GM12891 (cell line): ENCODE measurements at regions not wholly inside any gene's neighbourhood (a gene's known extent, or its start where the extent isn't known, plus 50 kb on each side); places are given as distances from the start of the nearest gene placed in this dataset.
A peak's percentile ranks its signal among the peaks of the same experiment; 100 is the strongest.

Experiments used
- DNase-seq: peaks from one replicate; pipeline ENCODE4 v3.0.0; 2011; ENCODE audit warnings: low spot score; ENCODE audit not compliant: insufficient read length
- FAIRE-seq: peaks from 2 replicates; lab custom pipeline; 2011; peaks lifted over from hg19 to GRCh38; lab: Jason Lieb, UNC
- PAX5 ChIP-seq: IDR thresholded peaks from 2 replicates; pipeline ENCODE4 v1.6.1; 2011; ENCODE audit warnings: low read length, moderate library complexity, mild to moderate bottlenecking; ENCODE audit not compliant: insufficient read depth, severe bottlenecking
- POLR2A ChIP-seq: IDR thresholded peaks from 2 replicates; pipeline ENCODE4 v1.6.1; 2011; ENCODE audit warnings: low read depth, low read length, control low read depth
- POLR2AphosphoS5 ChIP-seq: IDR thresholded peaks from 2 replicates; pipeline ENCODE4 v1.6.1; 2011; ENCODE audit warnings: low read depth, low read length, control low read depth
- POU2F2 ChIP-seq: IDR thresholded peaks from 2 replicates; pipeline ENCODE4 v1.6.1; 2011; ENCODE audit warnings: low read depth, mild to moderate bottlenecking, control low read depth, low read length, moderate library complexity
- SPI1 ChIP-seq: IDR thresholded peaks from 2 replicates; pipeline ENCODE4 v1.6.1; 2011; ENCODE audit warnings: low read depth, low read length, control low read depth
- TAF1 ChIP-seq: IDR thresholded peaks from 2 replicates; pipeline ENCODE4 v1.6.1; 2011; ENCODE audit warnings: low read depth, low read length, control low read depth

GRCh38 chrX:134172588-134173259 is 64.3 kb upstream of the CCDC160 start:
- DNase-seq: no peak
- peak; percentile 72 for FAIRE-seq
- TF ChIP-seq TAF1: no peak
- TF ChIP-seq POLR2AphosphoS5: no peak
- TF ChIP-seq SPI1: no peak

- FAIRE-seq: peak; percentile 64
- no peak for TF ChIP-seq TAF1
- TF ChIP-seq POU2F2: no peak
- no peak for TF ChIP-seq POLR2AphosphoS5
- no peak for TF ChIP-seq POLR2A
- no peak for TF ChIP-seq SPI1
- no peak for TF ChIP-seq PAX5
- DNase-seq: no peak
Measured at GRCh38 chrX:134173541-134174272, 63.3 kb upstream of the CCDC160 start.

DNA sequence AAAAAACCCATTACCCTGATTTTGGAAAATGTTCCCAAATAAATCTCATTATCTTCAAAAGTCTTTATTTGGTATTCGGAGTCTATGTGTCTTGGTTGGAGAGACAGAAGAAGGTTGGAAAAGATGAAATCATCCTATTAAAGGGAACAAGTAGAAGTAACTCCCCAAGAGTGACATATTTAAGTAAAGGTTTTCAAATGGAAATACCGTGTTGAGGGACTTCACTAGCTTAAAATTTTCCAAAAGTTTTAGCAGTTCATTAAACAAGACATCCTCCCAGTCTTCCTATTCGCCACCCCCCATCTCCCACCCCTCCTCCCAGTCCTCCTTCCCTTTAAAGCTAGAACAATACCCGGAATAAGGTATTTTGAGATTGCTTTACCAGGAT is 62.7 kb upstream of the CCDC160 start:
- DNase-seq: no peak
- TF ChIP-seq SPI1 (no peak), POLR2A (no peak), POU2F2 (no peak), TAF1 (no peak), POLR2AphosphoS5 (no peak), PAX5 (no peak)
- no peak for FAIRE-seq

DNA sequence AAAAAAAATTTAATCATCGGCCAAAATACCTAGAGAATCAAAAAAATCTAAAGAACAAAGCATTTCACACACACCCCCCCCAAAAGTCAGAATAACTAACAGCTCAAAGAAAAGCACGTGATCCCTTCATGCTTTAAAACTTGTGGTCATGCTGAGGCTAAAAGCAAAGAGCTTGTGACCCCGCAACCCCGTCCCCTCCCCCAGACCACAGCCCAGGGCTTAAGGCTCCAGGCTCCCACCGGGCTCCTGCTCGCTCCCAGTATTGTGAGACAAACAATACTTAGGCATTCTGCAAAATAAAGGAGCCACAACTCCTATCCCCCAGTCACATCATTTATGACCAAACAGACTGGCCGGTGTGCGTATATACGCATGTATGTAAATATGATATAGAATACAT is 62.1 kb upstream of the CCDC160 start:
- no peak for TF ChIP-seq POLR2A
- FAIRE-seq: no peak

GRCh38 chrX:134177527-134177926 is 59.5 kb upstream of the CCDC160 start:
- DNase-seq (no peak), FAIRE-seq (no peak)
- no peak for TF ChIP-seq POLR2AphosphoS5
- TF ChIP-seq POU2F2: no peak
- TF ChIP-seq SPI1: no peak
- no peak for TF ChIP-seq POLR2A
- TF ChIP-seq TAF1: no peak
- no peak for TF ChIP-seq PAX5

More for the DNA sequence above, 62.1 kb upstream of the CCDC160 start:
- DNase-seq: no peak

DNA sequence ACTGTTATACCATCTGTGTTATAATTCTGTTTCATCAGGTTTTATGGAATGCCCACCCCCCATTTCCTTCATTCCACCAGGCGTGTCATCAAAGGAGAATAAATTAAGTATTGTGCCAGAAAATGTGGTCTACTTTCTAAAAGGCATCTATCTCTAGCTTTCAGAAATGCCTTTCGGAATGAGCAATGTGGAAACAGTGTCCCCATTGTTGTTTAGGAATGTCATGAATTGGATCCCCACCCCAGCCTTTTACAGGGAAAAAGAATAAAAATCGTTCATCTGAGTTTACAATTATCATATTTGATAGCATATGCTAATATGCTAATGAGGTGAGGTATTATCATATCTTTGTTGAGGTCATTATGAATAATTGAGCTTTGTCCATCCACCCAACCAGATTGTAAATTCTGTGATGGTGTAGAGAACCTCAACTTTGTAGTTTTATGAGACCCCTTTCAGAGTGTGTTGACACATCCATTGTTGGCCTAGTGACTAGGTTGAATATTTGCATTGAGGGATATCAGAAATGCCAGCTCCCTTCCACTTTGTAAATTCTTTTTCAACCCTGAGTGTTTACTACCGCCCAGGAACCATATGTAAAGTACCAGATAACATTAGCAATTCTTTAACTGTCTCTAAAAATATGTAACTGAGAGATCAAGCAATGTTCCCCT is 56.2 kb upstream of the CCDC160 start:
- FAIRE-seq: no peak
- no peak for DNase-seq
- TF ChIP-seq POLR2AphosphoS5: no peak
- TF ChIP-seq SPI1: no peak
- TF ChIP-seq PAX5: no peak

DNA sequence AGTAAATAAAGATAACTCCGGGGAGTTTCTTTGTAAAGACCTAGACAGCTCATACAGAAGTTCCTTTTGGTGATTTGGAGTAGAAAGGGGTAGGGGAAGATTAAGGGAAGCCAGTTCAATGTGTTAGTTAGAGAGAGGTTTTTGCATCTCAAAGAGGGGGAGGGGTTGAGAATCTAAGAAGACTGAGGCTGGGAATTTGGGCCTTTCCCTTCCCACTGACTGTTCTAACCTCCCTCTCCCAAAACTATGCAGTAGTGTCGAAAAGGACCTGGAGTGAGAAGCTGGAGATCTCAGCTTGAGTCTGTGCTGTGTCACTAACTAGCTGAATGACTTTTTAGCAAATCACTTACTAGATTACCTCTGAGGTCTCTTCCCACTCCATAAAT is 55.7 kb upstream of the CCDC160 start:
- DNase-seq (no peak), FAIRE-seq (no peak)
- TF ChIP-seq POLR2A (no peak), TAF1 (no peak), PAX5 (no peak), POLR2AphosphoS5 (no peak), POU2F2 (no peak), SPI1 (no peak)

DNA sequence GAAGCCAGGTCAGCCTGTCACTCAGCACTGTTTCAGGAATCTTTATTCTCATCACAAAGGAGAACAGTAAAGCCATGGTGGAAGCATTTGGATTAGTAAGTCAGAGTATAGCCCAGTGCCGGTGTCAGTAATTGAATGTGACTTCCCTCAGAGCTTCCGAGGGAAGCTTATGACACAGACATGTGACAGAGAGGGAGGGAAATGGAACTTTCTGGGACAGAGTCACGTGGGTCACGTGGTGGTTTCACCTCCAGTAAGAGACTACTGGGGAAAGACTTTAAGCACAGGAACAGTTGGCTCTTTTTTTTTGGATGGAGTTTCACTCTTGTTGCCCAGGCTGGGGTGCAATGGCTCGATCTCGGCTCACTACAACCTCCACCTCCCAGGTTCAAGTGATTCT is 53.3 kb upstream of the CCDC160 start:
- no peak for DNase-seq
- TF ChIP-seq POU2F2 (no peak), POLR2AphosphoS5 (no peak), PAX5 (no peak), POLR2A (no peak), SPI1 (no peak), TAF1 (no peak)
- FAIRE-seq: no peak

- TF ChIP-seq POU2F2: no peak
- FAIRE-seq (peak; percentile 26), DNase-seq (no peak)
Measured at GRCh38 chrX:134184936-134185335, 52.0 kb upstream of the CCDC160 start.

- TF ChIP-seq SPI1: no peak
- TF ChIP-seq POU2F2: no peak
- TF ChIP-seq TAF1: no peak
- TF ChIP-seq PAX5: no peak
- TF ChIP-seq POLR2A: no peak
- TF ChIP-seq POLR2AphosphoS5: no peak
- DNase-seq (no peak), FAIRE-seq (peak; percentile 76)
Measured at GRCh38 chrX:134186362-134187121, 50.4 kb upstream of the CCDC160 start.
